ENCODE measurements at regions not wholly inside any gene's neighbourhood (a gene's known extent, or its start where the extent isn't known, plus 50 kb on each side); places are given as distances from the start of the nearest gene placed in this dataset.

GRCh38 chr4:33592701-33593100 is 2651.6 kb downstream of the ARAP2 start:
- WGBS, 2 experiments (ENCODE audit: low coverage in 1 of 2, low lambda C conversion rate in 2 of 2, missing lambda C conversion rate in 2 of 2) = 28 to 47% methylated on average over 2 of the region's 2 CpGs
- no peak overlapping the region for H3K27ac ChIP-seq
- TF ChIP-seq EZH2phosphoT487 (IDR thresholded peaks at IDR 0.05; ENCODE audit: insufficient read depth, low read depth) = no peak
- TF ChIP-seq EZH2 (IDR thresholded peaks at IDR 0.05; ENCODE audit: insufficient read depth, poor library complexity, severe bottlenecking) = no peak
- H3K27me3 ChIP-seq (replicated peaks; ENCODE audit: insufficient read depth) = no peaks in the 10 kb centered on the region
- no peaks in the 10 kb centered on the region for H3K9me3 ChIP-seq (ENCODE audit: low read depth)
- no peaks in the 10 kb centered on the region for H3K4me1 ChIP-seq (ENCODE audit: insufficient read depth)
- no peak overlapping the region for H3K4me2 ChIP-seq (ENCODE audit: unreplicated experiment)
- in situ Hi-C loops (cut with MboI) = no loop called here
- H3F3A ChIP-seq (ENCODE audit: insufficient read depth) = no peaks in the 10 kb centered on the region
- DNase-seq = no peak
- no peaks in the 10 kb centered on the region for H4K20me1 ChIP-seq (ENCODE audit: insufficient read depth)
- H2AFZ ChIP-seq = no peak overlapping the region
- no peaks in the 10 kb centered on the region for H3K36me3 ChIP-seq (ENCODE audit: low read depth)
- H3K9me2 ChIP-seq (ENCODE audit: insufficient read depth) = no peaks in the 10 kb centered on the region
- H3K4me3 ChIP-seq = no peak overlapping the region
- H3K9ac ChIP-seq = no peak overlapping the region
- no peaks in the 10 kb centered on the region for H3K79me2 ChIP-seq (ENCODE audit: insufficient read depth)

DNA sequence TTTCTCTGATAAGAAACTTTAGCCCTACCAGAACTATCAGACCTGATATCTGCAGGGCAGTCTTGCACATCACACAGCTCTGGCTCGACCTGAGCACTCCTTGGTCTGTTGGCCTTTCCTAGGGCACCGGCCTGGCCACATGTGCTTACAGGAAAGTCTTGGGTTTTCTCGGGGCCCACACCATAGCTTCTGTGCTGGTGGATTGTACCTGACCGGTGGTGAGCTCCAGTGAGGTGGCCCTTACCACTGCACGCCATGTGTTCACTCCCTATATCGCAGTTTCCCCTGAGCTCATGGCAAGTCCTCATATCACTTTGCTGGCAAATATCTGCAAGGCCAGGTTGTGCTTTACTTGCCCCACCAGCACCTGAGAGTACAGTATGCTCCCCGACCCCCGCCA is 2637.4 kb downstream of the ARAP2 start:
- TF ChIP-seq EZH2phosphoT487 (IDR thresholded peaks at IDR 0.05; ENCODE audit: insufficient read depth, low read depth) (no peak), EZH2 (IDR thresholded peaks at IDR 0.05; ENCODE audit: insufficient read depth, poor library complexity, severe bottlenecking) (no peak)

DNA sequence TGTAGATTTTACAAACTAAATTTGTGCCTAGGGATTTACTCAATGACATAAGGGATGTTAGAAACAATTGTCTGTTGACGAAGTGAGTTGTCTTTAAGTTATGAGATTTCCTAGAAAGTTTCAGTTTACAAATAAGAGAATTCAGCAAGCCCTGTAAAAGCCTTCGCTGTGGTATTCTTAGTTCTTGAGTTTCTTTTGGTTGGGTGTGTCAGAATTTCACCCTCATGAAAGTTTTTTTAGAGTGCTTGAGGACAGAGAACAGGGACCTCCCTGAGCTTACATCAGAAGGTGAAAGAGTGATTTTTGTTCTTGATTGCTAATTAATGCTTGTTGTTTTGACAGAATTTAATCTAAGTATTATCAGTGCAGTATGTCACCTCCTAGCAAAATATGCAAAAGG is 2628.2 kb downstream of the ARAP2 start:
- no peaks in the 10 kb centered on the region for H3K36me3 ChIP-seq (ENCODE audit: low read depth)
- H3K9me3 ChIP-seq (ENCODE audit: low read depth) = no peaks in the 10 kb centered on the region
- no peak for DNase-seq
- in situ Hi-C loops (cut with MboI) = no loop called here
- no peaks in the 10 kb centered on the region for H3K79me2 ChIP-seq (ENCODE audit: insufficient read depth)
- no peak overlapping the region for H3K4me2 ChIP-seq (ENCODE audit: unreplicated experiment)
- H3K27me3 ChIP-seq (replicated peaks; ENCODE audit: insufficient read depth) = no peaks in the 10 kb centered on the region
- H3K27ac ChIP-seq = no peak overlapping the region
- H3K9ac ChIP-seq = no peak overlapping the region
- TF ChIP-seq EZH2phosphoT487 (IDR thresholded peaks at IDR 0.05; ENCODE audit: insufficient read depth, low read depth) = no peak
- H4K20me1 ChIP-seq (ENCODE audit: insufficient read depth) = no peaks in the 10 kb centered on the region; the same call in 1 of the 2 replicates
- no peak overlapping the region for H2AFZ ChIP-seq
- H3K4me1 ChIP-seq (ENCODE audit: insufficient read depth) = no peaks in the 10 kb centered on the region
- H3K9me2 ChIP-seq (ENCODE audit: insufficient read depth) = no peaks in the 10 kb centered on the region
- no peaks in the 10 kb centered on the region for H3F3A ChIP-seq (ENCODE audit: insufficient read depth)
- no peak overlapping the region for H3K4me3 ChIP-seq
- WGBS, 2 experiments (ENCODE audit: low coverage in 1 of 2, low lambda C conversion rate in 2 of 2, missing lambda C conversion rate in 2 of 2) = 35 to 41% methylated on average over 2 of the region's 2 CpGs

More for the DNA sequence above, 2637.4 kb downstream of the ARAP2 start:
- no peaks in the 10 kb centered on the region for H3K9me3 ChIP-seq (ENCODE audit: low read depth)
- no peaks in the 10 kb centered on the region for H3K36me3 ChIP-seq (ENCODE audit: low read depth)
- no peak overlapping the region for H3K4me2 ChIP-seq (ENCODE audit: unreplicated experiment)
- no peak overlapping the region for H3K4me3 ChIP-seq
- H3K79me2 ChIP-seq (ENCODE audit: insufficient read depth) = no peaks in the 10 kb centered on the region
- no peak overlapping the region for H2AFZ ChIP-seq
- no peaks in the 10 kb centered on the region for H3K9me2 ChIP-seq (ENCODE audit: insufficient read depth)
- no peaks in the 10 kb centered on the region for H4K20me1 ChIP-seq (ENCODE audit: insufficient read depth)
- H3K4me1 ChIP-seq (ENCODE audit: insufficient read depth) = no peaks in the 10 kb centered on the region
- no peaks in the 10 kb centered on the region for H3K27me3 ChIP-seq (replicated peaks; ENCODE audit: insufficient read depth)
- no peak for DNase-seq
- WGBS, 2 experiments (ENCODE audit: low coverage in 1 of 2, low lambda C conversion rate in 2 of 2, missing lambda C conversion rate in 2 of 2) = 40 to 47% methylated on average over 8 of the region's 8 CpGs
- H3K9ac ChIP-seq = no peak overlapping the region
- H3K27ac ChIP-seq = no peak overlapping the region
- no peaks in the 10 kb centered on the region for H3F3A ChIP-seq (ENCODE audit: insufficient read depth)
- in situ Hi-C loops (cut with MboI) = no loop called here

DNA sequence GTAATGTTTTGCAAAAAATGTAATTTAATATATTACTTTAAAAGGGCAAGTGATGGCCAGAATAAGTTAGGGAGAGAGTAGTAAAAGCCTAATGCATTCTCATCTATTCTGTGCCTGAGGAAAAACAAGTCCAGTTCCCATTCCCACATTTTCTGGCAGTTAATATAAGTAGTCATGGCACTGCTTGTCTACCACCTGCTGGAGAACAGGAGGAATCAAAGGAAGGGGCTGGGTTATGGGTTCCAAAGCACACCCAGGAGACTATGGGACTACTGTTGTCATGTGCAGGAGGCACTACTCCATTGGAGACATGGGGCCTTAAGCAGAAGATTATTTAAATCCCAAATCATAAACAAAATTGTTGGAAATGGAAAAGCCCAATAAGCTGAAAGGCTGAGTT is 2618.6 kb downstream of the ARAP2 start:
- Histone ChIP-seq H3K27me3 (replicated peaks; ENCODE audit: insufficient read depth) (no peaks in the 10 kb centered on the region), H3K27ac (no peak overlapping the region), H3K4me1 (ENCODE audit: insufficient read depth) (no peaks in the 10 kb centered on the region), H3K79me2 (ENCODE audit: insufficient read depth) (no peaks in the 10 kb centered on the region), H3K4me3 (no peak overlapping the region), H3K9ac (no peak overlapping the region), H3K9me2 (ENCODE audit: insufficient read depth) (no peaks in the 10 kb centered on the region; the same call in 1 of the 2 replicates), H3F3A (ENCODE audit: insufficient read depth) (no peaks in the 10 kb centered on the region), H3K36me3 (ENCODE audit: low read depth) (no peaks in the 10 kb centered on the region), H3K9me3 (ENCODE audit: low read depth) (no peaks in the 10 kb centered on the region), H2AFZ (no peak overlapping the region), H3K4me2 (ENCODE audit: unreplicated experiment) (no peak overlapping the region), H4K20me1 (ENCODE audit: insufficient read depth) (no peaks in the 10 kb centered on the region)
- in situ Hi-C loops (cut with MboI) = no loop called here
- no peak for DNase-seq
- no peak for TF ChIP-seq EZH2phosphoT487 (IDR thresholded peaks at IDR 0.05; ENCODE audit: insufficient read depth, low read depth)

GRCh38 chr4:33626221-33626620 is 2618.1 kb downstream of the ARAP2 start:
- no peaks in the 10 kb centered on the region for H3K9me3 ChIP-seq (ENCODE audit: low read depth)
- in situ Hi-C loops (cut with MboI) = no loop called here
- no peak overlapping the region for H3K27ac ChIP-seq
- no peaks in the 10 kb centered on the region for H3K27me3 ChIP-seq (replicated peaks; ENCODE audit: insufficient read depth)
- H4K20me1 ChIP-seq (ENCODE audit: insufficient read depth) = no peaks in the 10 kb centered on the region
- H3K4me3 ChIP-seq = no peak overlapping the region
- no peak overlapping the region for H3K4me2 ChIP-seq (ENCODE audit: unreplicated experiment)
- no peaks in the 10 kb centered on the region for H3K79me2 ChIP-seq (ENCODE audit: insufficient read depth)
- H3K9ac ChIP-seq = no peak overlapping the region
- 10% methylated on average over 5 of the region's 5 CpGs for WGBS, 2 experiments (ENCODE audit: low coverage in 1 of 2, low lambda C conversion rate in 2 of 2, missing lambda C conversion rate in 2 of 2)
- TF ChIP-seq EZH2phosphoT487 (IDR thresholded peaks at IDR 0.05; ENCODE audit: insufficient read depth, low read depth) (no peak), EZH2 (IDR thresholded peaks at IDR 0.05; ENCODE audit: insufficient read depth, poor library complexity, severe bottlenecking) (no peak)
- no peaks in the 10 kb centered on the region for H3K36me3 ChIP-seq (ENCODE audit: low read depth)
- H3K9me2 ChIP-seq (ENCODE audit: insufficient read depth) = no peaks in the 10 kb centered on the region; the same call in 1 of the 2 replicates
- no peak overlapping the region for H2AFZ ChIP-seq
- no peak for DNase-seq
- H3K4me1 ChIP-seq (ENCODE audit: insufficient read depth) = no peaks in the 10 kb centered on the region
- no peaks in the 10 kb centered on the region for H3F3A ChIP-seq (ENCODE audit: insufficient read depth)
